Anterior cingulate cortex (tissue), 58 donors: ENCODE measurements at regions not wholly inside any gene's neighbourhood (a gene's known extent, or its start where the extent isn't known, plus 50 kb on each side); places are given as distances from the start of the nearest gene placed in this dataset.

Source experiments
- DNase-seq, 58 donors: peaks; one replicate each; lab custom pipeline; 2025; lab: John Stamatoyannopoulos, UW

DNA sequence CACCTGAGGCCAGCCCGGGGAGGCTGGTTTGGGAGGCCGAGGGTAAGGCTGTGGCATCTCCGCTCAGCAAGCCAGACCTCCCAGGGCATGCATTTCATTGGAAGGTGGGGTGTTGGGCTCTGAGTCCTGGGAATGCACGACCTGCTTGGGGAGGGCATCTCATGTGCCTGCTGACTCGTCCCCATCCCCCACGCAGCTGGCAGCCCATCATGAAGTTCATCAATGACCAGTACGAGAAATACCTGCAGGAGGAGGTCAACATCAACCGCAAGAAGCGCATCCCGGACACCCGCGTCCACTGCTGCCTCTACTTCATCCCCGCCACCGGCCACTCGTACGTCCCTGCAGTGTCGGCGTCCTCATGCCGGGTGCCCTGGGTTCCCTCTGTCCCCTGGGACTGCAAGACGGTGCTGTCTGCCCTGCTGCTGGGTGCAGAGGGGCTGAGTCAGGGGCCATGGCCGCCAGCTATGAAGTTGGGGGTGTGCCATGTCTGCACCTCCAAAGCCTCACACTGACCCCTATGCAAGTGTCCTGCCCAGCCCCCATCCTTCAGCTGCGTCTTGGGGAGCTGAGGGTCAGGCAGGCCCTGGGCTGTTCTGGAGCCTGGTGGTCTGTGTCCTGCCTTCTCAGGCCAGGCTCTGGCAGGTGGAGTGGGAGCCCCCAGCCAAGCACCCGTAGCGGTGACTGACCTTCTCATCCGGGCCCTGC, 347.9 kb downstream of the SEC14L1 start:
- DNase-seq, result no peak

GRCh38 chr17:77489239-77489892, 348.6 kb downstream of the SEC14L1 start:
- DNase-seq, result no peak

GRCh38 chr17:77489893-77490255, 349.1 kb downstream of the SEC14L1 start:
- DNase-seq, result peak in 55 of 58 donors; percentile 15 to 91 (median 75)

GRCh38 chr17:77490361-77491183, 349.8 kb downstream of the SEC14L1 start:
- DNase-seq, result no peak

GRCh38 chr17:77491921-77492445, 351.2 kb downstream of the SEC14L1 start:
- no peak for DNase-seq

GRCh38 chr17:77492446-77493237, 351.9 kb downstream of the SEC14L1 start:
- DNase-seq, result no peak

DNA sequence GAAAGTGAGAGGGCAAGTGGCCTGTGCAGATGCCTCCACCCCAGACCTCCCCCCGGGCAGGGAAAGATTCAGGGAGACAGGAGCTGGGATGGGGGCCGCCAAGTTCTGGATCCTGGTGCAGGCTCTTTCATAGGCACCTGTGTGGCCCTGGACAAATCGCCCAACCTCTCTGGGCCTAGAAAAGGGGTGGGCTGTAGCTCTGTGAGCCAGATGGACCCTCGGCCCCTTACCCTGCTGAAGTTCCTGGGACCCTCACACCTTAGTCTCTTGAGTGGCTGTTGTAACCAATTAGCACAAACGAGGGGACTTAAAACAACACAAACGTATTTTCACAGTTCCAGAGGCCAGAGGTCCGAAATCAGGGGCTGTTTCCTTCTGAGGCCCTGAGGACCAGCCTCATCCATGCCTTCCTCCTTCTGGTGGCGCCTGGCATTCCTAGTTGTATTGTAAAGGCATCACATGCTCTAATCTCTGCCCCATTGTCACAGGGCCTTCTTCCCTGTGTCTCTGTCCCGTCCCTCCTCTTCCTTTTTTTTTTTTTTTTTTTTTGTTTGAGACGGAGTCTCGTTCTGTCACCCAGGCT, 352.6 kb downstream of the SEC14L1 start:
- no peak for DNase-seq

DNA sequence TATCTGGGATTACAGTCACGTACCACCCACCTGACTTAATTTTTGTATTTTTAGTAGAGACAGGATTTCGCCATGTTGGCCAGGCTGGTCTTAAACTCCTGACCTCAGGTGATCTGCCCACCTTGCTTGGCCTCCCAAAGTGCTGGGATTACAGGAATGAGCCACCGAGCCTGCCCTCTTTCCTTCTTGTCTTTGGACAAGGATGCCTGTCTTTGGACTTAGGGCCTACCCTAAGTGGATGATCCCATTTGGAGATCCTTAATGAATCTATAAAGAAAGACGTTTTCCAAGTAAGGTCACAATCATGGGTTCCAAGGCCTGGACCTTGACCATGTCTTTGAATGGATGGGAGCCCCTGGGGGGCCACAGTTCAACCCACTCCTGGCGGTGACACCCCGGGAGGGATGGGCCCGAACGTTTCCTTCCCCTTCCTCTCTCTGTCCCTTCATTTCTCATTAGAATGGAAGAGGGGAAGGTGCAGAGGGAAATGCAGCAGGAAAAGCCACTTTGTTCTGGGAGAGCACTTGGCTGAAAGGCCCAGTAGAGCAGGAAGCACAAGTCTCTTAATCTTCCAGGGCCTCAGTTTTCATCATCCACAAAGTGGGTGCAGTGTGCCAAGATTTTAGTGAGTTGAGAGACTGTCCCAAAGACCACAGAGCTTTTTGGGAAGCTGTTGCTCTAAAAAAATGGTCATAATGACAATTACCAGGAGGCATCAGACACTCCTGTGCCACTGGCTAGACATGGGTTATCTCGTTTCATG, 353.3 kb downstream of the SEC14L1 start:
- no peak for DNase-seq

- DNase-seq, result peak in 52 of 58 donors; percentile 11 to 80 (median 50)
Observed at GRCh38 chr17:77494664-77495435, 354.1 kb downstream of the SEC14L1 start.

GRCh38 chr17:77495575-77495974, 354.8 kb downstream of the SEC14L1 start:
- no peak for DNase-seq

DNA sequence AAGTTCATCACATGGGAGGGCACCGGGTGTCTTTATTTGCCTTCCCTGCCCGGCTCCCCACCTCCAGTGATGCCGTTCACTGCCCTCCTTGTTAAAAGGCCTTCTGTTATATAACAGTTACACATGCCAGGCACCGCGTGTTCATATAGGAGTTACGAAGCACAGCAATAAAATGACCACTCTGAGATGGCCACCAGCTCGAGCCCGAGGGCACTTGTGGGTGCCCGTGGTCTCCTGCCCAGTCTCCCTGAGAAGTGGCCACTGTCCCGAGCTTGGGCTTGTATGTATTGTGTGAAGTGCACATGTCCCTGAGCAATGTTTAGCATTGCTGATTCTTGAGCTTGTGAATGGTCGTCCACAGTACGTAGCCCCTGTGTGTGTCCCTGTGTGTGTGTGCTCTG, 355.6 kb downstream of the SEC14L1 start:
- no peak for DNase-seq

DNA sequence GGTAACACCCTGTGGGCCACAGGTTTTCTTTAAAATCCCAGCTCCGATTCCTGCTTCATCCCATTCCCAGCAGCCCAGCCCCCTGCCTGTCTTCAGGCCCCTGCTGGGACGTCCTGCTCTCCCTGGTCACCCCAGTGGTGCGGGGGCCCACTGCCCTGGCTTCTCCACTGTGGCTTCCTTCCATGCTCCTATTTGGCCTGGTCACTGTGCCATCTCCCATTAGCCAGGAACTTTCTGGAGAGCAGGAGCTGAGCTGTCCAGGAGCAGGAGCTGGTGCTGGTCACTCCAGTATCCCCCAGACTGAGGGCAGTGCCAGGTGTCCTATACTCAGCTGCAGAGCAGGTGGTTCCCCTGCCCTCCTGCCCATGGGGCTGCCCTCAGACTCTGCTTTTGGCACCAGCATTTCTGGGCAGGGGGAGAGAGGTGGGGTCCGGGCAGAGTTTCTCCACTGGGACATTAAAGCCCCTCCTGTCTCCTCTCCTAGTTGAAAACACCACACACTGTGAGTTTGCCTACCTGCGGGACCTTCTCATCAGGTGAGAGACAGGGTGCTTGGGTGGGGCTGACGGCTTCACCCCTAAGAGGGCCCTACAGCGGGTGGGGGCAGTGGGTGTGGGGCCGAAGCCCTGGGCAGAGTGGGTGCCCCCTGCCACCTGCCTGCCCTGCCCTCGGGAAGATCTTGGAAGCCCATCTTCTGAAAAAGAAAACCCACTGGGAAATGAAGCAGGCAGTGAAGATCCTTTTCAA, 356.2 kb downstream of the SEC14L1 start:
- no peak for DNase-seq

- no peak for DNase-seq
Observed at GRCh38 chr17:77497578-77497934, 356.8 kb downstream of the SEC14L1 start.

GRCh38 chr17:77498091-77498741, 357.4 kb downstream of the SEC14L1 start:
- DNase-seq, result no peak

DNA sequence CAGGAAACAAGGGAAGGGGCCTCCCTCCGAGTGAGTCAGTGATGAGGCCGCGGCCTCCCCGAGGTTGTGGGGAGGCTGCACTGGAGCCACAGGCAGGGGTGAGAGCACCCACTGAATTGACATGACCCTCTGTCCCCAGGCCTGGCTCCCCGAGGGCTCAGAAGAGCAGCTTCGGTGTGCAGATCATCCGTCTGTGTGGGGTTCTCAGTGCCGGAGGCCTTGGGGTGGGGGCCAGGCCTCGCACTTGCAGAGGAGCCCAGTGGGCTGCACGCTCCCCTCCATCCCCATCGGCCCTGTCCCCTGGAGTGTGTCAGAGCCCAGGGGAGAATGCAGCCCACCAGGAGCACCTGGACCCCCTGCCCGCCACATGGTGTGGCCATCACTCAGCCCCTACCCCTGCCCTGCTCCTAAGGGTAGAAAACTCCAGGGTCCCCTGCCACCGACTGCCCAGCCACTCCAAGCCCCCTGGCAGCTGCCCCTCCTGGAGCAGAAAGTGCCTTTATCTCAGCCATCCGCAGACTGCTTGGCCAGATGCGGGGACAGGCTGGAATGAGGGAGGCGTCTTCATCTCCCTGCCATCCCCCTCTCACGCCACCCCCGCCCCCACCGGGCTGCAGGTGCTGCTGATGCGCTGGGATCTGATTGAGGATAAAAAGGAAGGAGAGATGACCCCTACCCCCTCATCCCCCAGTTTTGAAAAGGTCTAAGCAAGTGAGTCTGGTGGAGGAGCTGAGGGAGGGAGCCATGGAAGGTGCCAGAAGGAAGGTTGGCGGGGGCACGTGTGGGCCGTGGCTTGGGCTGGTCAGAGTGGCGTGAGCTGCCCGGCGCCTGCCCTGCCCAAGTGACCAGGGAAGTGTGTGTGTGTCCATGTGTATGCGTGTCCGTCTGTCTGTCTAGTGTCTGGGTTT, 358.3 kb downstream of the SEC14L1 start:
- no peak for DNase-seq
